OCI-LY7 (cell line): ENCODE measurements at regions not wholly inside any gene's neighbourhood (a gene's known extent, or its start where the extent isn't known, plus 50 kb on each side); places are given as distances from the start of the nearest gene placed in this dataset.

ENCODE experiments used
- BruUV-seq: library from RNA; stranded (reverse); fragments of 400-500 nt; replicated peaks from 2 replicates; lab custom pipeline; 2021; lab: Mats Ljungman, UMichigan
- CTCF ChIA-PET: fragments of 300-600 bp; sonication (Branson Sonifier 250); formaldehyde crosslinking; loops from one replicate; lab custom pipeline; 2022; ENCODE audit warnings: antibody characterized with exemption; ENCODE audit not compliant: unreplicated experiment; lab: Charles Lee
- POLR2A ChIA-PET: fragments of 300-600 bp; sonication (Branson Sonifier 250); formaldehyde crosslinking; loops from one replicate; lab custom pipeline; 2022; ENCODE audit warnings: antibody characterized with exemption; lab: Charles Lee
- DNase-seq: peaks from one replicate; pipeline ENCODE4 v3.0.0-alpha.2; 2015; ENCODE audit warnings: low spot score
- H2AFZ ChIP-seq: fragments of 200-600 bp; sonication (generic), shearing (Covaris generic); 2 replicates; pipeline ENCODE4 v1.6.1; 2014; ENCODE audit warnings: mild to moderate bottlenecking, antibody characterized with exemption, low read length, moderate library complexity
- H3K27ac ChIP-seq: fragments of 200-600 bp; sonication (generic); 2 replicates; pipeline ENCODE4 v1.5.1; 2014; ENCODE audit warnings: mixed run types, low read depth, mild to moderate bottlenecking, moderate library complexity, low read length, inconsistent platforms; ENCODE audit not compliant: poor library complexity, severe bottlenecking
- H3K36me3 ChIP-seq: fragments of 200-600 bp; sonication (generic); 2 replicates; pipeline ENCODE4 v1.6.1; 2014; ENCODE audit warnings: mild to moderate bottlenecking, antibody characterized with exemption, low read length, moderate library complexity, mixed read lengths; ENCODE audit not compliant: insufficient read depth
- H3K4me1 ChIP-seq: fragments of 200-600 bp; sonication (generic); 2 replicates; pipeline ENCODE4 v1.5.1; 2014; ENCODE audit warnings: mild to moderate bottlenecking, low read length; ENCODE audit not compliant: insufficient read depth, poor library complexity, severe bottlenecking
- H3K4me2 ChIP-seq: fragments of 200-600 bp; sonication (generic); 2 replicates; pipeline ENCODE4 v1.6.1; 2014; ENCODE audit warnings: mild to moderate bottlenecking, low read length
- H3K4me3 ChIP-seq: fragments of 200-600 bp; sonication (generic); 2 replicates; pipeline ENCODE4 v1.5.1; 2014; ENCODE audit warnings: mild to moderate bottlenecking, low read depth, low read length; ENCODE audit not compliant: poor library complexity, severe bottlenecking
- H3K79me2 ChIP-seq: fragments of 200-600 bp; sonication (generic); 2 replicates; pipeline ENCODE4 v1.6.1; 2016; ENCODE audit warnings: low read depth, mild to moderate bottlenecking, low read length, moderate library complexity, mixed read lengths; ENCODE audit not compliant: insufficient read depth
- H3K9me2 ChIP-seq: fragments of 200-600 bp; sonication (generic); 2 replicates; pipeline ENCODE4 v1.6.1; 2016; ENCODE audit warnings: mild to moderate bottlenecking, low read length, mixed read lengths; ENCODE audit not compliant: insufficient read depth
- H3K9me3 ChIP-seq: fragments of 200-600 bp; sonication (generic); 2 replicates; pipeline ENCODE4 v1.6.1; 2014; ENCODE audit warnings: mild to moderate bottlenecking, mixed run types, low read length, mixed read lengths
- H4K20me1 ChIP-seq: fragments of 200-600 bp; sonication (generic); 2 replicates; pipeline ENCODE4 v1.6.1; 2014; ENCODE audit warnings: mild to moderate bottlenecking, antibody characterized with exemption, low read length, moderate library complexity, mixed read lengths; ENCODE audit not compliant: insufficient read depth
- CTCF ChIP-seq: fragments of 200-600 bp; sonication (generic); conservative IDR thresholded peaks from 2 replicates; pipeline ENCODE4 v1.5.1; 2014; ENCODE audit warnings: mild to moderate bottlenecking, antibody characterized with exemption, low read length, moderate library complexity, mixed read lengths
- EZH2phosphoT487 ChIP-seq: fragments of 200-600 bp; sonication (generic); IDR thresholded peaks from 2 replicates; pipeline ENCODE4 v1.6.1; 2018; ENCODE audit warnings: low read depth, borderline replicate concordance, mild to moderate bottlenecking, mixed run types, antibody characterized with exemption, low read length, moderate library complexity, mixed read lengths
- intact Hi-C: fragments of 100-400 bp; cut with micrococcal nuclease; formaldehyde crosslinking; loops from one replicate; pipeline ENCODE4 v1.10.0; 2022; ENCODE audit not compliant: unreplicated experiment

GRCh38 chr20:48234951-48235350, 449.7 kb upstream of the SULF2 start:
- Histone ChIP-seq H3K4me3 (no peak overlapping the region), H3K27ac (no peak overlapping the region), H3K4me2 (no peak overlapping the region), H3K36me3 (no peaks in the 10 kb centered on the region), H4K20me1 (no peaks in the 10 kb centered on the region), H2AFZ (no peak overlapping the region), H3K4me1 (no peaks in the 10 kb centered on the region), H3K9me2 (no peaks in the 10 kb centered on the region), H3K9me3 (no peaks in the 10 kb centered on the region), H3K79me2 (no peaks in the 10 kb centered on the region)
- ChIA-PET POLR2A (interaction anchor here (0.7 kb wide), 1 partner anchor 780 kb away, joined by 4 read pairs; no protein-coding TSS in a partner anchor), CTCF (no interaction called here)
- no peak for DNase-seq
- TF ChIP-seq CTCF: no peak
- no peak for TF ChIP-seq EZH2phosphoT487
- BruUV-seq: no TSS peak
- intact Hi-C loops: no loop called here

DNA sequence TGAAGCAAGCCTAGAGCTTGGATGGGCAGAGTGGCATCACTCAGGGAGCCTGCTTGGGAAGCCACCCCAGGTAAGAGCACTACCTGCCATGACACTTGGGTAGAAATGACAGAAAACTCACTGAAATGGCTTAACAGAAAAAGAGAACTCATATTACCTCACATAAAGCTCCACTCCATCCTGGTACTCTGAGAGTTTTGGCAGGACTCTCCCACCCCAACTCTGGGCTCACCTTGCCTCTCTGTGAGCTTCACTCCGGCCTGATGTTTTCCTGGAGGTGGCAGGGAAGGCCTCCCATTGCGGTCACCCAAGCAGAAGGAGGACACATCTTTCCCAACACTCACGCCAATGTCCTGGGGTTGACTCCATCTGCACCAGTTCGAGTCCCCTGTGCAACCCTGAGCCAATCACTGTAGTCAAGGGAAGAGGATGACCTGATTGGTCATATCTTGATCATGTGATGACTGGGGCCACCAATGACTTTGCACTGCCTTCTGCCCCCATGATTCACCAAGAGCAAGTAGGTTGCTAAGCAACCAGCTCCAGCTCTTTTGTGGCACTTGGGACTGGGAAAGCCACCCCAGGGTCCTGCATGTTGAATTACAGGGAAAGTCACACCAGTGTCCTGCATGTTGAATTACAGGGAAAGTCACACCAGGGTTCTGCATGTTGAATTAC, 446.1 kb upstream of the SULF2 start:
- H3K9me3 ChIP-seq: no peaks in the 10 kb centered on the region
- H3K27ac ChIP-seq: no peak overlapping the region
- no peaks in the 10 kb centered on the region for H3K9me2 ChIP-seq
- ChIA-PET POLR2A (no interaction called here), CTCF (no interaction called here)
- no peak for TF ChIP-seq CTCF
- no peak for TF ChIP-seq EZH2phosphoT487
- H2AFZ ChIP-seq: no peak overlapping the region
- no peaks in the 10 kb centered on the region for H3K36me3 ChIP-seq
- DNase-seq: no peak
- no peak overlapping the region for H3K4me2 ChIP-seq
- no TSS peak for BruUV-seq
- intact Hi-C loops: no loop called here
- no peak overlapping the region for H3K4me3 ChIP-seq
- no peaks in the 10 kb centered on the region for H3K79me2 ChIP-seq
- H4K20me1 ChIP-seq: no peaks in the 10 kb centered on the region
- H3K4me1 ChIP-seq: no peaks in the 10 kb centered on the region

- Histone ChIP-seq H3K36me3 (no peaks in the 10 kb centered on the region), H3K27ac (no peak overlapping the region), H4K20me1 (no peaks in the 10 kb centered on the region), H3K4me2 (no peak overlapping the region), H2AFZ (no peak overlapping the region), H3K4me3 (no peak overlapping the region), H3K79me2 (no peaks in the 10 kb centered on the region), H3K4me1 (no peaks in the 10 kb centered on the region), H3K9me2 (no peaks in the 10 kb centered on the region), H3K9me3 (no peaks in the 10 kb centered on the region)
- no TSS peak for BruUV-seq
- intact Hi-C loops: no loop called here
- no peak for DNase-seq
- CTCF ChIA-PET: no interaction called here
- POLR2A ChIA-PET: no interaction called here
- no peak for TF ChIP-seq CTCF
- no peak for TF ChIP-seq EZH2phosphoT487
Observed at GRCh38 chr20:48230216-48230615, 444.9 kb upstream of the SULF2 start.
